ENCODE measurements at regions not wholly inside any gene's neighbourhood (a gene's known extent, or its start where the extent isn't known, plus 50 kb on each side); places are given as distances from the start of the nearest gene placed in this dataset.

DNA sequence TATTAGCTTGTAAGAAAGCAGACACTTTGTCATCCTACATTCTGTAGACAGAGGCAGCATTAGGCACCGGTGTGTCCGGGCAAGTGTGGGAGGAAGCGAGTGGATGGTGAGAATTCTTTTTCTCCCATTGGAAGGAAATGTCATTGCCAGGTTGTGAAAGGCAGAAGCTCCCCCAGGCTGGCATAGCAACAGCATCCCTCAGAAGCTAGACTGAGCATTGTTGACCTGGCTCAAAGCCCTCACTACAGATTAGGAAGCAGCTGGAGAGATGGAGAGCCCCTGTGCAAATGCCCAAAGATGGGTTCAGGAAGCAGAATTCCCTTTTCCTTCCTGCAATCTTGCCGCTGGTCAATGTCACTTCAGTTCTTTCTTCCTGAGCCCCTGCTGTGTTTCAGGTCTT is 1299.3 kb downstream of the TBC1D22A start:
- TF ChIP-seq, protein P1, sequence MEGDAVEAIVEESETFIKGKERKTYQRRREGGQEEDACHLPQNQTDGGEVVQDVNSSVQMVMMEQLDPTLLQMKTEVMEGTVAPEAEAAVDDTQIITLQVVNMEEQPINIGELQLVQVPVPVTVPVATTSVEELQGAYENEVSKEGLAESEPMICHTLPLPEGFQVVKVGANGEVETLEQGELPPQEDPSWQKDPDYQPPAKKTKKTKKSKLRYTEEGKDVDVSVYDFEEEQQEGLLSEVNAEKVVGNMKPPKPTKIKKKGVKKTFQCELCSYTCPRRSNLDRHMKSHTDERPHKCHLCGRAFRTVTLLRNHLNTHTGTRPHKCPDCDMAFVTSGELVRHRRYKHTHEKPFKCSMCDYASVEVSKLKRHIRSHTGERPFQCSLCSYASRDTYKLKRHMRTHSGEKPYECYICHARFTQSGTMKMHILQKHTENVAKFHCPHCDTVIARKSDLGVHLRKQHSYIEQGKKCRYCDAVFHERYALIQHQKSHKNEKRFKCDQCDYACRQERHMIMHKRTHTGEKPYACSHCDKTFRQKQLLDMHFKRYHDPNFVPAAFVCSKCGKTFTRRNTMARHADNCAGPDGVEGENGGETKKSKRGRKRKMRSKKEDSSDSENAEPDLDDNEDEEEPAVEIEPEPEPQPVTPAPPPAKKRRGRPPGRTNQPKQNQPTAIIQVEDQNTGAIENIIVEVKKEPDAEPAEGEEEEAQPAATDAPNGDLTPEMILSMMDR (IDR thresholded peaks at IDR 0.05; ENCODE audit: low read depth, low read length): no peak
- TF ChIP-seq, protein P2, sequence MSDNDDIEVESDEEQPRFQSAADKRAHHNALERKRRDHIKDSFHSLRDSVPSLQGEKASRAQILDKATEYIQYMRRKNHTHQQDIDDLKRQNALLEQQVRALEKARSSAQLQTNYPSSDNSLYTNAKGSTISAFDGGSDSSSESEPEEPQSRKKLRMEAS (IDR thresholded peaks at IDR 0.05; ENCODE audit: low read depth, low read length): no peak

All from NB4 (cell line).